Psoas muscle (tissue), 7 donors: ENCODE measurements at regions not wholly inside any gene's neighbourhood (a gene's known extent, or its start where the extent isn't known, plus 50 kb on each side); places are given as distances from the start of the nearest gene placed in this dataset.
"Not testable (repeated sequence)": the region's sequence is repeated elsewhere in the genome, so short reads cannot be mapped to it uniquely, and the experiment has no call there.

ENCODE experiments used
- ATAC-seq, 4 donors: fragments of 200-7000 bp; cut with Tn5 transposase; one replicate each; pipeline ENCODE4 v1.9.1; 2020; ENCODE audit warnings: moderate library complexity in 3 of 4, mild to moderate bottlenecking in 2 of 4
- DNase-seq, 2 donors: peaks; one replicate each; pipeline ENCODE4 v3.0.0-alpha.2; 2020
- H3K27ac ChIP-seq: fragments of 200-600 bp; one replicate; pipeline ENCODE4 v1.8.0; 2022
- H3K27me3 ChIP-seq, 3 donors: fragments of 200-600 bp in 1 of 3; one replicate each; pipeline versions ENCODE4 v1.6.1 to v1.8.0; 2013 to 2022; ENCODE audit warnings: low read length in 2 of 3, mild to moderate bottlenecking in 2 of 3, moderate library complexity in 1 of 3; ENCODE audit not compliant: insufficient read depth in 3 of 3
- H3K36me3 ChIP-seq, 2 donors: fragments of 200-600 bp in 1 of 2; one replicate each; pipeline versions ENCODE4 v1.6.1 to v1.8.0; 2013 to 2022; ENCODE audit warnings: low read depth in 1 of 2, mild to moderate bottlenecking in 1 of 2, moderate library complexity in 1 of 2; ENCODE audit not compliant: insufficient read depth in 1 of 2
- H3K4me1 ChIP-seq: fragments of 200-600 bp; one replicate; pipeline ENCODE4 v1.8.0; 2022
- H3K4me3 ChIP-seq: fragments of 200-600 bp; one replicate; pipeline ENCODE4 v1.8.0; 2022; ENCODE audit warnings: mild to moderate bottlenecking
- H3K9me3 ChIP-seq: fragments of 200-600 bp; one replicate; pipeline ENCODE4 v1.8.0; 2022
- WGBS, 3 donors: extraction: QIAGEN DNeasy Blood & Tissue Kit; methylation state at CpG; one replicate each; pipeline versions ENCODE4 v1.1.6 to v1.1.7; 2013; 5-methylcytosine and 5-hydroxymethylcytosine counted together
- intact Hi-C, 2 donors: fragments of 100-400 bp; cut with DNase I; formaldehyde crosslinking; loops; one replicate each; pipeline versions ENCODE4 v1.11.0 to v1.14.2; 2022
- TF ChIP-seq, protein P1 (sequence below): fragments of 200-600 bp; IDR thresholded peaks from one replicate; pipeline ENCODE4 v1.8.0; 2022; ENCODE audit warnings: antibody characterized with exemption
- donor health status: healthy with polysubstance abuse.
- donor health status: DM: no; HTN: no; CAD: no; lungs with moderate emphysema.
- donor health status: Bipolar disorder and iron deficiency.
- donor health status: healthy.
- donor health status: DM: yes; HTN: yes; CAD: no.
- donor health status: DM: no; HTN: no; CAD: no.
- donor health status: DM: yes; HTN: yes; CAD: no.

DNA sequence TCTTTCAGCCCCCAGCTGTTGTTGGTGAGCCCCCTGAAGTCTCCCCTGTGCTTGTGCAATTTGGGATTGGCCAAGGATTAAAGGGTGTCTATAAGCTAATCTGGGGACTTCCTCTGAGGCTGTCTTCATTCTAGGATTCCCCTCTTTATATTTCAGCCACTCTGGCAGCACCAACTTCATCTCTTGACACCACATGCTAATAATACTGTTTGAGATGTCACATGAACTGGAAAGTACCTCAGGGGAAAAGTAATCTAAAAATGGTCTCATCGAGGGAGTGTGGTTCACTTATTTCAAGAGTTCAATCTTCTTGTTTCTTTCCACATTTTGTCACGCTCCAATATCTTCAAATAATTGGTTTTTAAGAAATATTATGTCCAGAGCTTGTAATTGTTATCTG, 279.2 kb upstream of the TMC3 start:
- intact Hi-C loops, result no loop called here
- 75 to 80% (median 75%) methylated on average over 2 of the region's 2 CpGs for WGBS, 3 donors
- ATAC-seq, result no peak
- no peaks in the 10 kb centered on the region for H3K9me3 ChIP-seq
- TF ChIP-seq, protein P1, sequence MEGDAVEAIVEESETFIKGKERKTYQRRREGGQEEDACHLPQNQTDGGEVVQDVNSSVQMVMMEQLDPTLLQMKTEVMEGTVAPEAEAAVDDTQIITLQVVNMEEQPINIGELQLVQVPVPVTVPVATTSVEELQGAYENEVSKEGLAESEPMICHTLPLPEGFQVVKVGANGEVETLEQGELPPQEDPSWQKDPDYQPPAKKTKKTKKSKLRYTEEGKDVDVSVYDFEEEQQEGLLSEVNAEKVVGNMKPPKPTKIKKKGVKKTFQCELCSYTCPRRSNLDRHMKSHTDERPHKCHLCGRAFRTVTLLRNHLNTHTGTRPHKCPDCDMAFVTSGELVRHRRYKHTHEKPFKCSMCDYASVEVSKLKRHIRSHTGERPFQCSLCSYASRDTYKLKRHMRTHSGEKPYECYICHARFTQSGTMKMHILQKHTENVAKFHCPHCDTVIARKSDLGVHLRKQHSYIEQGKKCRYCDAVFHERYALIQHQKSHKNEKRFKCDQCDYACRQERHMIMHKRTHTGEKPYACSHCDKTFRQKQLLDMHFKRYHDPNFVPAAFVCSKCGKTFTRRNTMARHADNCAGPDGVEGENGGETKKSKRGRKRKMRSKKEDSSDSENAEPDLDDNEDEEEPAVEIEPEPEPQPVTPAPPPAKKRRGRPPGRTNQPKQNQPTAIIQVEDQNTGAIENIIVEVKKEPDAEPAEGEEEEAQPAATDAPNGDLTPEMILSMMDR, result no peak
- H3K27me3 ChIP-seq, result no peaks in the 10 kb centered on the region
- no peaks in the 10 kb centered on the region for H3K36me3 ChIP-seq
- H3K27ac ChIP-seq, result no peak overlapping the region
- DNase-seq, result no peak
- H3K4me1 ChIP-seq, result no peaks in the 10 kb centered on the region
- H3K4me3 ChIP-seq, result no peak overlapping the region

DNA sequence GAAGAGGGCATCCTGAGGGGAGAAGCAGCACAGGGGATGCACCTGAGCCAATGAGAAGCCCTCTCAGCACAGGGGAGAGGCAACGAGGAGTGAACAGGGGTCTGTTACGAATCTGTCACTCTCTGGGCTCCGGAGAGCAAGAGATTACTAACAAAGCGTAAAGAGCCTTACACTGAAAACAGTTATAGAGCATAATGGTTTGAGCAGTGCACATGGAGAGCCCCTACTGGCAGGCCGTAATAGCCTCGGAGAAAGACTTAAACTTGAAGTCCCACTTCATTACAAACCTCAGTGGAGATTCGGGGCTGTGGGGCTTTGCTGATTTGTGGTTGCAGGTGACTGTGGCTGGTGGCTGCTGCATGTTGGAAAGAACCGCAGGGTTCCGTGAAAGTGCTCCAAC, 271.5 kb upstream of the TMC3 start:
- TF ChIP-seq, protein P1, result no peak

DNA sequence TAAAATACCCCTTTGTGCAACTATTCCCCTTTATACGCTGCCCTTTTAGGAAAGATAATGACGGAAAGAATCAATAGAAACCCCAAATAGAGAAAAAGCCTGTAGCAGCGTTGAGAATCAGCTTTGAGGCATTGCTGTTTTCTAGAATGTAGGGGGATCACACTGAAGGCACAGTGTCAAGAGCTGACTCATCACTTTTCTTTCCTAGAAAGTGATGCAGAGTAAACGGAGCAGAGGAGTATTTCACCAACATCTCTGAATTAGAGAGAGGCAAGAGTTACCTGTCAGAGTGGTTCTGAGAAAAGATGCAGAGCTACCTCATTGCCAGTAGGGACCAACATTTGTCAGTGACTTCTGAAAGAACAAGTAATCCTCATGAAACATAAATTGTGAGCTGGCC, 269.8 kb upstream of the TMC3 start:
- H3K27me3 ChIP-seq, result no peaks in the 10 kb centered on the region
- ATAC-seq (no peak), DNase-seq (no peak)
- H3K27ac ChIP-seq, result no peak overlapping the region
- no peaks in the 10 kb centered on the region for H3K36me3 ChIP-seq
- intact Hi-C loops, result no loop called here
- TF ChIP-seq, protein P1, result no peak
- H3K4me3 ChIP-seq, result no peak overlapping the region
- 71 to 75% (median 72%) methylated on average over 4 of the region's 4 CpGs for WGBS, 3 donors
- no peaks in the 10 kb centered on the region for H3K4me1 ChIP-seq
- H3K9me3 ChIP-seq, result peaks cover 4% of the 10 kb centered on the region

More for the DNA sequence above, 271.5 kb upstream of the TMC3 start:
- H3K4me1 ChIP-seq, result no peaks in the 10 kb centered on the region
- no peak for ATAC-seq
- H3K4me3 ChIP-seq, result no peak overlapping the region
- H3K9me3 ChIP-seq, result no peaks in the 10 kb centered on the region
- 75 to 76% (median 76%) methylated on average over 9 of the region's 9 CpGs for WGBS, 3 donors
- no peak overlapping the region for H3K27ac ChIP-seq
- DNase-seq, result no peak
- intact Hi-C loops, result no loop called here
- H3K27me3 ChIP-seq, result no peaks in the 10 kb centered on the region
- H3K36me3 ChIP-seq, result no peaks in the 10 kb centered on the region

DNA sequence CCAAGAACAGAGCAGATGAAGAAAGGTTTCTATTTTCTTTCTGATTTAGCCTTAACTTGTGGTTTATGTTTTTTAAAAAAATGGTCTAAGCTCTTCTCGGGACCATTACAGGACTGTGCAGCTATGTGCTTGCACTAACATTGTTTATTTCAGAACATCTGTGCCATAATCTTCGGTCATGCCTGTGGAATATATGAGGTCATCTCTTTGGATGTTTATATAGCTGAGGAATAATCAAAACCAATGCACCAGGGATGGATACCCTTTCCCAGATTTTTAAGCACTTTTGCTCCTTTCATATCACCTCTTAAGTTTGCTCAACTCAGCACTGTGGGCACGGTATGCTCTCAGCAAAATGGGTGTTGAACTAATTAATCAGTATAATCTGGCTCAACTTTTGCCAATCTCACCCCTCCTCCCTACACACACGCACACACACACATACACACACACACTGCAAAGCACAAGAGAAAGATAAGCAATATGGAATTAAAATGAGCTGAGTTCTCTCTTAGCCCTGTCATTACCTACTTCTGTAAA, 268.5 kb upstream of the TMC3 start:
- 27 to 33% (median 30%) methylated on average over 4 of the region's 4 CpGs for WGBS, 3 donors
- no peak overlapping the region for H3K4me3 ChIP-seq
- TF ChIP-seq, protein P1, result no peak
- H3K4me1 ChIP-seq, result no peaks in the 10 kb centered on the region
- no peak overlapping the region for H3K27ac ChIP-seq
- DNase-seq (no peak), ATAC-seq (no peak)
- H3K36me3 ChIP-seq, result no peaks in the 10 kb centered on the region
- no peaks in the 10 kb centered on the region for H3K27me3 ChIP-seq
- peaks cover 4% of the 10 kb centered on the region for H3K9me3 ChIP-seq
- intact Hi-C loops, result no loop called here

DNA sequence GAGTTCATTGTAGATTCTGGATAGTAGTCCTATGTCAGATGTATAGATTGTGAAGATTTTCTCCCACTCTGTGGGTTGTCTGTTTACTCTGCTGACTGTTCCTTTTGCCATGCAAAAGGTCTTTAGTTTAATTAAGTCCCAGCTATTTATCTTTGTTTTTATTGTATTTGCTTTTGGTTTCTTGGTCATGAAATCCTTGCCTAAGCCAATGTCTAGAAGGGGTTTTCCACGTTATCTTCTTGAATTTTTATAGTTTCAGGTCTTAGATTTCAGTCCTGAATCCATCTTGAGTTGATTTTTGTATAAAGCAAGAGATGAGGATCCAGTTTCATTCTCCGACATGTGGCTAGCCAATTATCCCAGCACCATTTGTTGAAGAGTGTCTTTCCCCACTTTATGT, 262.1 kb upstream of the TMC3 start:
- H3K4me1 ChIP-seq, ATAC-seq, H3K27me3 ChIP-seq, DNase-seq, H3K9me3 ChIP-seq, H3K36me3 ChIP-seq, H3K27ac ChIP-seq, H3K4me3 ChIP-seq, intact Hi-C loops: not testable (repeated sequence)
- WGBS, 3 donors, result 76 to 85% (median 79%) methylated on average over 2 of the region's 2 CpGs
